ENCODE measurements at regions not wholly inside any gene's neighbourhood (a gene's known extent, or its start where the extent isn't known, plus 50 kb on each side); places are given as distances from the start of the nearest gene placed in this dataset.

- TF ChIP-seq POLR2A (IDR thresholded peaks at IDR 0.05; ENCODE audit: low read length), result no peak
- TF ChIP-seq GATA1 (IDR thresholded peaks at IDR 0.05; ENCODE audit: low read depth, low read length), result no peak
Observed at GRCh38 chr14:65937960-65938316, 525.4 kb downstream of the FUT8 start.

All from erythroblast (primary cell).